GM23248 (cell line): ENCODE measurements at regions not wholly inside any gene's neighbourhood (a gene's known extent, or its start where the extent isn't known, plus 50 kb on each side); places are given as distances from the start of the nearest gene placed in this dataset.

Experiments used
- EZH2 ChIP-seq: fragments of 200-600 bp; sonication (generic); IDR thresholded peaks from 2 replicates; pipeline ENCODE4 v1.6.1; 2018; ENCODE audit warnings: antibody characterized with exemption, mild to moderate bottlenecking; ENCODE audit not compliant: insufficient read depth, poor library complexity, severe bottlenecking
- EZH2phosphoT487 ChIP-seq: fragments of 200-600 bp; sonication (generic); IDR thresholded peaks from 2 replicates; pipeline ENCODE4 v1.6.1; 2018; ENCODE audit warnings: antibody characterized with exemption, moderate library complexity, mild to moderate bottlenecking, low read depth; ENCODE audit not compliant: insufficient read depth

- TF ChIP-seq EZH2phosphoT487 (no peak), EZH2 (no peak)
Observed at GRCh38 chr16:49127103-49127502, 154.5 kb downstream of the CBLN1 start.
